ENCODE measurements at regions not wholly inside any gene's neighbourhood (a gene's known extent, or its start where the extent isn't known, plus 50 kb on each side); places are given as distances from the start of the nearest gene placed in this dataset.

GRCh38 chr2:84041506-84041905, 417.6 kb downstream of the SUCLG1 start:
- Histone ChIP-seq H3F3A (ENCODE audit: low read depth) (no peaks in the 10 kb centered on the region), H4K20me1 (ENCODE audit: insufficient read depth, low read length, poor library complexity, severe bottlenecking) (no peaks in the 10 kb centered on the region), H3K79me2 (ENCODE audit: insufficient read depth, low read length) (no peaks in the 10 kb centered on the region), H3K9me3 (ENCODE audit: insufficient read depth, low read depth, low read length) (no peaks in the 10 kb centered on the region), H2AFZ (ENCODE audit: low read length) (no peak overlapping the region), H3K4me3 (ENCODE audit: low read length, poor library complexity, severe bottlenecking) (no peak overlapping the region), H3K4me1 (ENCODE audit: insufficient read depth, low read length, poor library complexity, severe bottlenecking) (no peaks in the 10 kb centered on the region), H3K9ac (ENCODE audit: low read depth, low read length, poor library complexity, severe bottlenecking) (no peak overlapping the region), H3K27me3 (ENCODE audit: insufficient read depth, low read length, poor library complexity, severe bottlenecking) (no peaks in the 10 kb centered on the region), H3K36me3 (ENCODE audit: insufficient read depth, low read length) (no peaks in the 10 kb centered on the region), H3K9me2 (replicated peaks; ENCODE audit: low read depth, low read length) (no peaks in the 10 kb centered on the region), H3K4me2 (ENCODE audit: low read depth, low read length, poor library complexity, severe bottlenecking) (no peak overlapping the region)
- TF ChIP-seq EZH2phosphoT487 (IDR thresholded peaks at IDR 0.05; ENCODE audit: borderline replicate concordance), result no peak
- TF ChIP-seq CTCF (conservative IDR thresholded peaks at IDR 0.05; ENCODE audit: low read length), result no peak

GRCh38 chr2:84040281-84040680, 418.8 kb downstream of the SUCLG1 start:
- Histone ChIP-seq H3F3A (ENCODE audit: low read depth) (no peaks in the 10 kb centered on the region), H3K4me3 (ENCODE audit: low read length, poor library complexity, severe bottlenecking) (no peak overlapping the region), H3K79me2 (ENCODE audit: insufficient read depth, low read length) (no peaks in the 10 kb centered on the region), H3K9ac (ENCODE audit: low read depth, low read length, poor library complexity, severe bottlenecking) (no peak overlapping the region), H3K9me3 (ENCODE audit: insufficient read depth, low read depth, low read length) (no peaks in the 10 kb centered on the region), H2AFZ (ENCODE audit: low read length) (no peak overlapping the region), H3K9me2 (replicated peaks; ENCODE audit: low read depth, low read length) (no peaks in the 10 kb centered on the region), H3K4me2 (ENCODE audit: low read depth, low read length, poor library complexity, severe bottlenecking) (no peak overlapping the region), H3K27me3 (ENCODE audit: insufficient read depth, low read length, poor library complexity, severe bottlenecking) (no peaks in the 10 kb centered on the region), H3K4me1 (ENCODE audit: insufficient read depth, low read length, poor library complexity, severe bottlenecking) (no peaks in the 10 kb centered on the region), H3K36me3 (ENCODE audit: insufficient read depth, low read length) (no peaks in the 10 kb centered on the region), H4K20me1 (ENCODE audit: insufficient read depth, low read length, poor library complexity, severe bottlenecking) (no peaks in the 10 kb centered on the region)
- TF ChIP-seq EZH2phosphoT487 (IDR thresholded peaks at IDR 0.05; ENCODE audit: borderline replicate concordance) (no peak), CTCF (conservative IDR thresholded peaks at IDR 0.05; ENCODE audit: low read length) (no peak)

- Histone ChIP-seq H3K36me3 (ENCODE audit: insufficient read depth, low read length) (no peaks in the 10 kb centered on the region), H3K79me2 (ENCODE audit: insufficient read depth, low read length) (no peaks in the 10 kb centered on the region), H3K27me3 (ENCODE audit: insufficient read depth, low read length, poor library complexity, severe bottlenecking) (no peaks in the 10 kb centered on the region), H3K4me3 (ENCODE audit: low read length, poor library complexity, severe bottlenecking) (no peak overlapping the region), H3K4me1 (ENCODE audit: insufficient read depth, low read length, poor library complexity, severe bottlenecking) (no peaks in the 10 kb centered on the region), H2AFZ (ENCODE audit: low read length) (no peak overlapping the region), H3K9me2 (replicated peaks; ENCODE audit: low read depth, low read length) (no peaks in the 10 kb centered on the region), H3F3A (ENCODE audit: low read depth) (no peaks in the 10 kb centered on the region), H3K9ac (ENCODE audit: low read depth, low read length, poor library complexity, severe bottlenecking) (no peak overlapping the region), H3K4me2 (ENCODE audit: low read depth, low read length, poor library complexity, severe bottlenecking) (no peak overlapping the region), H3K9me3 (ENCODE audit: insufficient read depth, low read depth, low read length) (no peaks in the 10 kb centered on the region), H4K20me1 (ENCODE audit: insufficient read depth, low read length, poor library complexity, severe bottlenecking) (no peaks in the 10 kb centered on the region)
- no peak for TF ChIP-seq EZH2phosphoT487 (IDR thresholded peaks at IDR 0.05; ENCODE audit: borderline replicate concordance)
- no peak for TF ChIP-seq CTCF (conservative IDR thresholded peaks at IDR 0.05; ENCODE audit: low read length)
Measured at GRCh38 chr2:84038866-84039265, 420.2 kb downstream of the SUCLG1 start.

Data from Loucy (cell line).